ENCODE measurements at regions not wholly inside any gene's neighbourhood (a gene's known extent, or its start where the extent isn't known, plus 50 kb on each side); places are given as distances from the start of the nearest gene placed in this dataset.

DNA sequence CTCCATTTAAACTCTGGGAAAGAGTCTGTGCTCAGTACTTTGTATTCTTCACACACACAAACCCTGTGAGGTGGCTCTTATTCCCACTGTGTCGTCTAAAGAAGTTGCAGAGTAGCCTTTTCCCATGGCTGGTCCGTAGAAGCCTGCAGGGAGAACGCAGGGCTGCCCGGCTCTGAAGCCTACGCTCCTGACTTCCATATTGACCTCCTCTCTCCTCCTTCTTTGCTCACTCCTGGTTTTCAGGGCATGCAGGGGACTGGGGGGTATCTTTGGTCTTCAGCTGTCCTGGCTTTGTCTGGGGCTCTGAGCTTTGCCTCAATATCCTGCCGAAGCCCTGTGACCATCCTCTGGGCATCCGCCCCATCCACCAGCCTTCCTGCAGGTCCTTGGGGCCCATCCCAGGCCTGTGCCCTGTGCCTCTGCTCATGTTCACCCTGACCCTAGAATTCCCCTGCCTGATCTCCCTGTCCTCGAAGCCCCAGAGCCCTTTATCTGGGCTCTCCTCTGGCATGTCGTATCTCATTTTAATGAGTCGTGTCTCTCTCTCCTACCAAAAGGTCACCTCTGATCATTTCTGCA is 83.8 kb upstream of the FSTL4 start:
- no peaks in the 10 kb centered on the region for H3K79me2 ChIP-seq (ENCODE audit: control insufficient read depth, insufficient read depth, low read length)
- no peak overlapping the region for H3K4me2 ChIP-seq (ENCODE audit: extremely low read depth, insufficient read depth, low read length)
- DNase-seq (ENCODE audit: low read depth in 2 of 2), result no peak
- no peak overlapping the region for H2AFZ ChIP-seq (ENCODE audit: low read length)
- no peaks in the 10 kb centered on the region for H3K36me3 ChIP-seq (ENCODE audit: control insufficient read depth, insufficient read depth, low read length)
- H3K9me3 ChIP-seq (ENCODE audit: control insufficient read depth, insufficient read depth, low read depth, low read length), result no peaks in the 10 kb centered on the region
- H3K27me3 ChIP-seq (ENCODE audit: control insufficient read depth, insufficient read depth, low read length), result no peaks in the 10 kb centered on the region
- no peak for TF ChIP-seq EZH2 (IDR thresholded peaks at IDR 0.05; ENCODE audit: low read length, missing control alignments)
- no peak overlapping the region for H3K27ac ChIP-seq (ENCODE audit: insufficient read depth, low read length)
- H3K4me3 ChIP-seq (replicated peaks in 1 of 4; ENCODE audit: control extremely low read depth in 1 of 4, insufficient read depth in 1 of 4, low read depth in 3 of 4, low read length in 4 of 4), result no peak overlapping the region
- no peaks in the 10 kb centered on the region for H3K4me1 ChIP-seq (ENCODE audit: control insufficient read depth, extremely low read depth, insufficient read depth, low read length)
- no peaks in the 10 kb centered on the region for H4K20me1 ChIP-seq (ENCODE audit: control insufficient read depth, extremely low read depth, insufficient read depth, low read length)
- no peak overlapping the region for H3K9ac ChIP-seq (ENCODE audit: insufficient read depth, low read length)

DNA sequence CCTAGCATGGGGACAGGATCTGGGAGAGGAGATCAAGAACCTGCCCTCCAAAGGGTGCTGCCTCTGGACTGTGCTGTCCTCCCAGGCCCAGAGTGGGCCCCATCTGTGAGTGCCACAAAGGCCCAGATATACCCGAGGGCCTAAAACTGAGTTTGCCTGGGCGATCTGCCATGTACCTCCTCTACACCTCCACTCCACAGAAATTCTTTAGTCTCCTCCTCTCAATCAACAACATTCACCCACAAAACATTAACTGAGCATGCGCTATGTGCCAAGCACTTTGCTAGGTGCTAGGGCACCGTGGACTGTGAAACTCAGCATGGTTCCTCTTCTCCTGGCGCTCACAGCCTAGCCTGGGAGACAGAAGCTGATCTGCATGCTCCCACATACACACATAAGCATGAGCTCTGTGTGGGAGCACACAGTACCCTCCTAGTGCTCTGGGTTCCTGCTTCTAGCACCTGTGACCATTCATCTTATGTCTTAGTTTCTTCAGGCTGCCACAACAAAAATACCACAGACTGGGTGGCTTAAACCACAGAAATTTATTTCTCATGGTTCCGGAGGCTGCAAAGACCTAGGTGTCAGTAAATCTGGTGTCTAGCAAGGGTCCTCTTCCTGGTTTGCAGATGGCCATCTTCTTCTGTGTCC is 82.0 kb upstream of the FSTL4 start:
- Histone ChIP-seq H4K20me1 (ENCODE audit: control insufficient read depth, extremely low read depth, insufficient read depth, low read length) (no peaks in the 10 kb centered on the region), H3K9me3 (ENCODE audit: control insufficient read depth, insufficient read depth, low read depth, low read length) (no peaks in the 10 kb centered on the region), H2AFZ (ENCODE audit: low read length) (no peak overlapping the region), H3K27ac (ENCODE audit: insufficient read depth, low read length) (no peak overlapping the region), H3K36me3 (ENCODE audit: control insufficient read depth, insufficient read depth, low read length) (no peaks in the 10 kb centered on the region), H3K27me3 (ENCODE audit: control insufficient read depth, insufficient read depth, low read length) (no peaks in the 10 kb centered on the region), H3K4me3 (replicated peaks in 1 of 4; ENCODE audit: control extremely low read depth in 1 of 4, insufficient read depth in 1 of 4, low read depth in 3 of 4, low read length in 4 of 4) (no peak overlapping the region), H3K4me1 (ENCODE audit: control insufficient read depth, extremely low read depth, insufficient read depth, low read length) (no peaks in the 10 kb centered on the region), H3K4me2 (ENCODE audit: extremely low read depth, insufficient read depth, low read length) (no peak overlapping the region), H3K9ac (ENCODE audit: insufficient read depth, low read length) (no peak overlapping the region), H3K79me2 (ENCODE audit: control insufficient read depth, insufficient read depth, low read length) (no peaks in the 10 kb centered on the region)
- TF ChIP-seq, protein P1, sequence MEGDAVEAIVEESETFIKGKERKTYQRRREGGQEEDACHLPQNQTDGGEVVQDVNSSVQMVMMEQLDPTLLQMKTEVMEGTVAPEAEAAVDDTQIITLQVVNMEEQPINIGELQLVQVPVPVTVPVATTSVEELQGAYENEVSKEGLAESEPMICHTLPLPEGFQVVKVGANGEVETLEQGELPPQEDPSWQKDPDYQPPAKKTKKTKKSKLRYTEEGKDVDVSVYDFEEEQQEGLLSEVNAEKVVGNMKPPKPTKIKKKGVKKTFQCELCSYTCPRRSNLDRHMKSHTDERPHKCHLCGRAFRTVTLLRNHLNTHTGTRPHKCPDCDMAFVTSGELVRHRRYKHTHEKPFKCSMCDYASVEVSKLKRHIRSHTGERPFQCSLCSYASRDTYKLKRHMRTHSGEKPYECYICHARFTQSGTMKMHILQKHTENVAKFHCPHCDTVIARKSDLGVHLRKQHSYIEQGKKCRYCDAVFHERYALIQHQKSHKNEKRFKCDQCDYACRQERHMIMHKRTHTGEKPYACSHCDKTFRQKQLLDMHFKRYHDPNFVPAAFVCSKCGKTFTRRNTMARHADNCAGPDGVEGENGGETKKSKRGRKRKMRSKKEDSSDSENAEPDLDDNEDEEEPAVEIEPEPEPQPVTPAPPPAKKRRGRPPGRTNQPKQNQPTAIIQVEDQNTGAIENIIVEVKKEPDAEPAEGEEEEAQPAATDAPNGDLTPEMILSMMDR (conservative IDR thresholded peaks at IDR 0.05 in 1 of 2, IDR thresholded peaks at IDR 0.05 in 1 of 2; ENCODE audit: low read depth in 1 of 2, low read length in 2 of 2), result no peak
- no peak for TF ChIP-seq EZH2 (IDR thresholded peaks at IDR 0.05; ENCODE audit: low read length, missing control alignments)
- peak in 1 of 2 donors; percentile 19 for DNase-seq (ENCODE audit: low read depth in 2 of 2)

DNA sequence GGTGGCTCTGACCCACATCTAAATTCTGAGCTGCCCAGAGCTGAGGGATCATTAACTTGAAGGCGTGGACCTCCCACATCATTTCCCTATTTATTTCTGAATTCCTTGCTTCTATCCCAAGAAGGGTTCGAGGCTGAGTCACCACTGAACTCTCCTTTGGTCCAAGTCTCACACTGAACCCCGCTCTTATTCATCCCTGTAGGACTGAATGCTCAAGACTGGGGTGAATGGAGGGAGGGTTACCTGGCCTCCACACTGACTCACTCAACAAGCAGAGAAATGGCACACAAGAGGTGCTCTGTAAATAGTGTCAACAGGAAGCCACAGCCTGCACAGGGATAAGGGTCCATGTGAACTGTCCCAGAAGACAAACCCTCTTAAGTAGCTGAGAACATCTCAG is 79.1 kb upstream of the FSTL4 start:
- Histone ChIP-seq H3K4me1 (ENCODE audit: control insufficient read depth, extremely low read depth, insufficient read depth, low read length) (no peaks in the 10 kb centered on the region), H3K4me2 (ENCODE audit: extremely low read depth, insufficient read depth, low read length) (no peak overlapping the region), H3K4me3 (replicated peaks in 1 of 4; ENCODE audit: control extremely low read depth in 1 of 4, insufficient read depth in 1 of 4, low read depth in 3 of 4, low read length in 4 of 4) (no peak overlapping the region), H2AFZ (ENCODE audit: low read length) (no peak overlapping the region), H4K20me1 (ENCODE audit: control insufficient read depth, extremely low read depth, insufficient read depth, low read length) (no peaks in the 10 kb centered on the region), H3K9ac (ENCODE audit: insufficient read depth, low read length) (no peak overlapping the region), H3K9me3 (ENCODE audit: control insufficient read depth, insufficient read depth, low read depth, low read length) (no peaks in the 10 kb centered on the region), H3K27me3 (ENCODE audit: control insufficient read depth, insufficient read depth, low read length) (no peaks in the 10 kb centered on the region), H3K27ac (ENCODE audit: insufficient read depth, low read length) (no peak overlapping the region), H3K36me3 (ENCODE audit: control insufficient read depth, insufficient read depth, low read length) (no peaks in the 10 kb centered on the region), H3K79me2 (ENCODE audit: control insufficient read depth, insufficient read depth, low read length) (no peaks in the 10 kb centered on the region)
- DNase-seq (ENCODE audit: low read depth in 2 of 2), result peak in 1 of 2 donors; percentile 76
- no peak for TF ChIP-seq EZH2 (IDR thresholded peaks at IDR 0.05; ENCODE audit: low read length, missing control alignments)
- TF ChIP-seq, protein P1 (conservative IDR thresholded peaks at IDR 0.05 in 1 of 2, IDR thresholded peaks at IDR 0.05 in 1 of 2; ENCODE audit: low read depth in 1 of 2, low read length in 2 of 2), result no peak

Measured in fibroblast of lung (primary cell).